ENCODE measurements at regions not wholly inside any gene's neighbourhood (a gene's known extent, or its start where the extent isn't known, plus 50 kb on each side); places are given as distances from the start of the nearest gene placed in this dataset.

DNA sequence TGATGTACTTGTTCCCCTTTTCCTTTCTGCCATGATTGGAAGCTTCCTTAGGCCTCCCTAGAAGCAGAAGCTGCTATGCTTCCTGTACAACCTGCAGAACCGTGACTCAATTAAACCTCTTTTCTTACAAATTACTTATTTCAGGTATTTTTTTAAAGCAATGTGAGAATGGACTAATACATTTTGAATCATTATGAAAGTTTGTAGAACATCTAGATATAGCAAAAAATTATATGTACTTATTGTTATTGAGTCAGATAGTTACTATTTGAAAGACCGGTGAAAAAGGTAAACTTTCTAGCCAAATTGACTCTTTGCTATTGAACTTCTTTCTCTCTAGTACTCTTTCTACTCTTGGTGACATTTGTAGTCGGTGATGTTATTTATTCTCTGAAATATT lies 777.3 kb upstream of the GALNTL6 start:
- DNase-seq (ENCODE audit: low read depth) = no peak
- H3K4me3 ChIP-seq (ENCODE audit: low read depth, low read length) = no peak overlapping the region
- TF ChIP-seq, protein P1, sequence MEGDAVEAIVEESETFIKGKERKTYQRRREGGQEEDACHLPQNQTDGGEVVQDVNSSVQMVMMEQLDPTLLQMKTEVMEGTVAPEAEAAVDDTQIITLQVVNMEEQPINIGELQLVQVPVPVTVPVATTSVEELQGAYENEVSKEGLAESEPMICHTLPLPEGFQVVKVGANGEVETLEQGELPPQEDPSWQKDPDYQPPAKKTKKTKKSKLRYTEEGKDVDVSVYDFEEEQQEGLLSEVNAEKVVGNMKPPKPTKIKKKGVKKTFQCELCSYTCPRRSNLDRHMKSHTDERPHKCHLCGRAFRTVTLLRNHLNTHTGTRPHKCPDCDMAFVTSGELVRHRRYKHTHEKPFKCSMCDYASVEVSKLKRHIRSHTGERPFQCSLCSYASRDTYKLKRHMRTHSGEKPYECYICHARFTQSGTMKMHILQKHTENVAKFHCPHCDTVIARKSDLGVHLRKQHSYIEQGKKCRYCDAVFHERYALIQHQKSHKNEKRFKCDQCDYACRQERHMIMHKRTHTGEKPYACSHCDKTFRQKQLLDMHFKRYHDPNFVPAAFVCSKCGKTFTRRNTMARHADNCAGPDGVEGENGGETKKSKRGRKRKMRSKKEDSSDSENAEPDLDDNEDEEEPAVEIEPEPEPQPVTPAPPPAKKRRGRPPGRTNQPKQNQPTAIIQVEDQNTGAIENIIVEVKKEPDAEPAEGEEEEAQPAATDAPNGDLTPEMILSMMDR (conservative IDR thresholded peaks at IDR 0.05; ENCODE audit: low read depth, low read length) = no peak

DNA sequence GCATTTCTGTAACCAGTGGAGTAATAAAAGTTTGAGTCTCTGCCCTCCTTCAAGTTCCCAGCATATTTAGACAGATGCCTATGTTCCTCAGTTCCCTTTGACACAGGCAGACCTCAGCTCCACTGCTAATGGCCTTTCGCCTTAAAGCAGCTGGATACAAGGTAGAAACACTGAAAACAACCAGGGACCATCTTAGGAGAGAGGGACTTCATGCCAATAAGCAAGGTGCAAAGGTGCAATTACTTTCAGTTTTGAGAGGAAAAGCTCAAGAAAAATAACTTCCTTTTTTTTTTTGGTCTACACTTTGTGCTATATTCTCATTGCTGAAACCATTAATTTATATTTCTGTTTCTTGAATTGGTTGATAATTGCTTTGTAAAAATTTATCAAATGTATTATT lies 781.9 kb upstream of the GALNTL6 start:
- TF ChIP-seq, protein P1 (conservative IDR thresholded peaks at IDR 0.05; ENCODE audit: low read depth, low read length) = no peak
- H3K4me3 ChIP-seq (ENCODE audit: low read depth, low read length) = no peak overlapping the region
- no peak for DNase-seq (ENCODE audit: low read depth)

DNA sequence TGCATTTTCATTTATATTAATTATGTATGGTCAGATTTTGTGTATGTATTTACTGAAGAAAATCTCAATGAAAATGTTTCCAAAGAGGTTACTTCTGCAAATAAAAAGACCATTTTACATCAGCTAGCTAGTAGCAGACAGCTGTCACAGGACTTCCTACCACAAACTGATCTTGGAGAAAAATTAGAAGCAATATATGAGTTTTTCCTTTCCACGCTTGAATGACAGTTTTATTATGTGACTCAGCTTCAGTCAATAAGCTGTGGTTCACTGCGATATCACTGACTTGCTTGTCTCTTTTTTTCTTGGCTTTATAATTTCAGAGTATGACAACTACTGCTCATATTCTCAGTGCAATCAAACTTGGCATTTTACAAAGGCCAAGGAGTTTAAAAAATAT lies 787.4 kb upstream of the GALNTL6 start:
- no peak overlapping the region for H3K4me3 ChIP-seq (ENCODE audit: low read depth, low read length)
- no peak for DNase-seq (ENCODE audit: low read depth)
- TF ChIP-seq, protein P1 (conservative IDR thresholded peaks at IDR 0.05; ENCODE audit: low read depth, low read length) = no peak

DNA sequence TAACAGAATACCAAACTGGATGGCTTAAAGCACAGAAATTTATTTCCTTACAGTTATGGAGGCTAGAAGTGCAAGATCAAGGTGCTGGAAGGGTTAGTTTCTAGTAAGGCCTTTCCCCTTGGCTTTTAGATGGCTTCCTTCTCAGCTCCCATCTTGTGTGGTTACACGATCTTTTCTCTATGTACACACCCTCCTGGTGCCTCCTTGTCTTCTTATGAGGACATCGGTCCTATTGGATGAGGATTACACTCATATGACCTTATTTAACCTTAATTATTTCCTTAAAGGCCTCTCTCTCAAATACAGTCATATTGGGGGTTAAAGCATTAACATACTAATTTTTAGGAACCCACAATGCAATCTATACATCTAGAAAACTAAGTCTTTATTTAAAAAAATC lies 787.9 kb upstream of the GALNTL6 start:
- H3K4me3 ChIP-seq (ENCODE audit: low read depth, low read length) = no peak overlapping the region
- TF ChIP-seq, protein P1 (conservative IDR thresholded peaks at IDR 0.05; ENCODE audit: low read depth, low read length) = no peak
- no peak for DNase-seq (ENCODE audit: low read depth)

DNA sequence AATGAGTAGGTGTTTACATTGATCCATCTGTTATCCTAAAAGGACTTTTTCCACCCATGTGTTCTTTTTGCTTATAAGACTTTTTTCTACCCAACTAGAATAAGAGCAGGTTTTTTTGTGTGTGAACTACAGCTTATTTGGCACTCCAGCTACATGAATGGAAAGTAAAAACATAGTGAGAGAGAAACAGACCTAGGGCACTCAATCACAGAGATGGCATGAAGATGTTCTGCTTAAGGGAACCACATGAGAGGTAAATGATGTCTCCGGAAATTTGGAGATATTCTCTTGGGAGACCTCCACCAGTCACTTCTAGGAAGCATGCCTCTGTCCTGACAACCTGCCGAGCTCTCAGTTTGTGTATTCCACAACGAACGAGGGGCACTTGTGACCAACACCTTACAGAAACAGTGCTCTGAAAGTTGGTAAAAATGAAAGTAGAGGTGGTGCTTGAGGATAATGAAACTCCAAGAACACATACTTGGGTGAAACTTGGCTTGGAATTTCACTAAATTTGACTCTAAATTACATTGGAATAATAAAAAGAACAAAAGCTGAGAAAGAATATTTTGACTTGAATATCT lies 788.4 kb upstream of the GALNTL6 start:
- H3K4me3 ChIP-seq (ENCODE audit: low read depth, low read length) = no peak overlapping the region
- DNase-seq (ENCODE audit: low read depth) = no peak
- TF ChIP-seq, protein P1 (conservative IDR thresholded peaks at IDR 0.05; ENCODE audit: low read depth, low read length) = no peak

DNA sequence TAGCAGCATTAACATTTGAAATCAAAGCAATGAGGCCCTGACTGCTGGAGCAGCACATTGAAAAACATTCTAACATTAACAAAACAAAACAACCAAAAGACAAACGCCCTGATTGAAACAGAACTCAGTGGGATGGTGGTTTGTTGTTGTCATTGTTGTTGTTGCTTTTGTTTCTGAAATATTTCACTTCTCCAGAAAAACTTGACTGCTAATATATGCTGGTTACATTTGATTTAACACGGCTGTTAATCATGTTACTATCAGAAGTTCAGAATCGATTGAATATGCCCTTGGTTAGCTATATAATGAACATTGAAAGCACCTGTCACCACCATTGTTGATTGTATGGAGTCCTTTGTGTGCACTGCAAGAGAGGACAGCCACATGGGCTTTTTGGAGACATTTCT lies 790.4 kb upstream of the GALNTL6 start:
- no peak for DNase-seq (ENCODE audit: low read depth)
- no peak overlapping the region for H3K4me3 ChIP-seq (ENCODE audit: low read depth, low read length)
- TF ChIP-seq, protein P1 (conservative IDR thresholded peaks at IDR 0.05; ENCODE audit: low read depth, low read length) = no peak

DNA sequence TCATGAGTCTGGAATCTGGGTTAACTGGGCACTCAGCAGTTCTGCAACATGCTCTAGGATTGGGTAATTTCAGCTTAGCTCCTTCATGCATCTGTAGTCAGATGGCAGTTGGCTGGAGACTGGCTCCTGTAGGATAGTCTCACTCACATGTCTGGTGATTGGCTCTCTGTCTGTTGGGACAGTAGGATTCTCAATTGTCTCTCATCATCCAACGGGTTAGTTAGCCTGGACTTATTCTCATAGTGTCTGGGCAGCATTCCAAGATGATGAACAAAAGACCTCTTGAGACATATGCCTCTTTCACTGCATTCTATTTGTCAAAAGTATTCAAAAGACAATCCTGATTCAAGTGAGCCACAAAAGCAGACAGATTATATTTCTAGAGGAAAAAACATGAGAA lies 795.6 kb upstream of the GALNTL6 start:
- TF ChIP-seq, protein P1 (conservative IDR thresholded peaks at IDR 0.05; ENCODE audit: low read depth, low read length) = no peak
- peak; percentile 1 for DNase-seq (ENCODE audit: low read depth)
- no peak overlapping the region for H3K4me3 ChIP-seq (ENCODE audit: low read depth, low read length)
